ENCODE measurements at regions not wholly inside any gene's neighbourhood (a gene's known extent, or its start where the extent isn't known, plus 50 kb on each side); places are given as distances from the start of the nearest gene placed in this dataset.
"Not testable (repeated sequence)": the region's sequence is repeated elsewhere in the genome, so short reads cannot be mapped to it uniquely, and the experiment has no call there.

DNA sequence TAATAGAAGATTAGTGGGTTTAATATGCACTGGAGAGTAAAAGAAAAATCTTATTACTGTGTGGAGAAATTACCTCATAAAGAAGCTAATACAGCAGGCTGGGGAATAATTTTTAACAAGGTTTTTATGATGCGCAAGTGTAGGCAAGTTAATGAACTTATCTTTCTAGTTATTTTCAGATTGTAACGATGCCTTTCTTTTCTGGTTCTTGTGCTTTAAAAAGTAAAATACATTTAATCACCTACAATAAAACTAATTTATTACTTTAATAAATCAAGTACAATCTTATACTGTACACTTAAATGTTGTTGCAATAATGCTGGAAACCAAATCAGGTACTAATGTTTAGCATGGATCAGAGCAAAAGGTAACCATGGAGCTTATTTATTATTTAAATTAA, 266.6 kb downstream of the ZIC1 start:
- DNase-seq, result no peak

- no peak for DNase-seq
Observed at GRCh38 chr3:147680837-147681483, 271.8 kb downstream of the ZIC1 start.

DNA sequence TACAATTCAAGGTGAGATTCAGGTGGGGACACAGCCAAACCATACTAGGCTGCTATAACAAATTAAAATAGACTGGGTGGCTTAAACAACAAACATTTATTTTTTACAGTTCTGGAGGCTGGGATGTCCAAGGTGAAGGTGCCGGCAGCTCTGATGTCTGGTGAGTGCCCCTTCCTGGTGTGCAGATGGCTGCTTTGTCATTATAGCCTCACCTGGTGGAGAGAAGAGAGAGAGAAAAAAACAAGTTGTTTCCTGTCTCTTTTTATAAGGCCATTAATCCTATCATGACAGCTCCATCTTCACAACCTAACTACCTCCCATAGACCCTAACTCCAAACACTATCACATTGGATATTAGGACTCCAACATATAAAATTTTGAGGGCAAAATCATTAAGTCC, 279.7 kb downstream of the ZIC1 start:
- no peak for DNase-seq

- no peak for DNase-seq
Observed at GRCh38 chr3:147699175-147699838, 290.1 kb downstream of the ZIC1 start.

- no peak for DNase-seq
Observed at GRCh38 chr3:147701195-147701594, 292.0 kb downstream of the ZIC1 start.

DNA sequence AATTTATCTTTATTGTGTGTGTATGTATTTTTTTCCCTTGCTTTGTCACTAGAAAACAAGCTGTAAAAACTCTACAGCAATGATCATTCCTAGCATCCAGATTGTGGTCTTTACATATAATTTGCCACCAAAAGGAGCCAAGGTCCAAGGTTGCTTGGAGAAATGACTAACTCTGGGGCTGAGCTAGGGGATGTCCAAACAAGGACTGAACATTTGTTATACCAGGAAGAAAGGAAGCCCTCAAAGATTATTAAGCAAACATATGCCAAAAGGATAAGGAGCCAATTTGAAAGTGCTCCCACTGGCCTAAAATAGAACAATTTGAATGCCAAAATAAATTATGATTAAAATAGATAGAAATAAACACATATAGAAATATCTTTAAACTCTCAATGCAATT, 293.3 kb downstream of the ZIC1 start:
- no peak for DNase-seq

- no peak for DNase-seq
Observed at GRCh38 chr3:147705651-147706051, 296.5 kb downstream of the ZIC1 start.

- DNase-seq, result not testable (repeated sequence)
Observed at GRCh38 chr3:147710753-147711152, 301.6 kb downstream of the ZIC1 start.

DNA sequence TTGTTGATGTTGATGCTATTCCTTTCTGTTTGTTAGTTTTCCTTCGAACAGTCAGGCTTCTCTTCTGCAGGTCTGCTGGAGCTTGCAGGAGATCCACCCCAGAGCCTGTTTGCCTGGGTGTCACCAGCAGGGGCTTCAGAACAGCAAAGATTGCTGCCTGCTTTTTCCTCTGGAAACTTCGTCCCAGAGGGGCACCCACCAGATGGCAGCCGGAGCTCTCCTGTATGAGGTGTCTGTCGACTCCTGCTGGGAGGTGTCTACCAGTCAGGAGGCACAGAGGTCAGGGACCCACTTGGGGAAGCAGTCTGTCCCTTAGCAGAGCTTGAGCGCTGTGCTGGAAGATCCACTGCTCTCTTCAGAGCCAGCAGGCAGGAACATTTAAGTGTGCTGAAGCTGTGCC, 303.2 kb downstream of the ZIC1 start:
- no peak for DNase-seq

DNA sequence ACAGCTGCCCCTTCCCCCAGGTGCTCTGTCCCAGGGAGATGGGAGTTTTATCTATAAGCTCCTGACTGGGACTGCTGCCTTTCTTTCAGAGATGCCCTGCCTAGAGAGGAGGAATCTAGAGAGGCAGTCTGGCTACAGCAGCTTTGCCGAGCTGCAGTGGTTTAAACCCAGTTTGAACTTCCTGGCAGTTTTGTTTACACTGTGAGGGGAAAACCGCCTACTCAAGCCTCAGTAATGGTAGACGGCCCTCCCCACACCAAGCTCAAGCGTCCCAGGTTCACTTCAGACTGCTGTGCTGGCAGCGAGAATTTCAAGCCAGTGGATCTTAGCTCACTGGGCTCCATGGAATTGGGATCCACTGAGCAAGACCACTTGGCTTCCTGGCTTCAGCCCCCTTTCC, 303.6 kb downstream of the ZIC1 start:
- DNase-seq, result not testable (repeated sequence)

GRCh38 chr3:147713234-147714133, 304.3 kb downstream of the ZIC1 start:
- DNase-seq, result no peak

DNA sequence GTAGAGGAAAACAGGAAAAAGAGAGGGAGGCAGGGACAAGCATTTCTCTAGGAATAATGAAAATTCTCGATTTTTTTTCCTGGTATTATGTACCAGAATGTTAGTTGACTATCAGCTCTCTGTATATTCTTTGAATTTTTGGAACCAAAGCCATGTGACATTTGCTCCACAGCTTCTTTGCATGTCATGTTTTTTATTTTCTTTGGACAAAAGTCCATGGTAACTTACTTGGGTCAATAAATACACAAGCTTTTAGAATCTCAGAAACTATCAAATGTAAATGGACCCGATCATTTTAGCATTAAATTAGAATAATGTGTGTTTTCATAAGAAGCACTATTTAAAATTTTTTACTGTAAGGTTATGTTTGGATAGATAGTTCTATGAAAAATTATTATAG, 320.5 kb downstream of the ZIC1 start:
- no peak for DNase-seq

DNA sequence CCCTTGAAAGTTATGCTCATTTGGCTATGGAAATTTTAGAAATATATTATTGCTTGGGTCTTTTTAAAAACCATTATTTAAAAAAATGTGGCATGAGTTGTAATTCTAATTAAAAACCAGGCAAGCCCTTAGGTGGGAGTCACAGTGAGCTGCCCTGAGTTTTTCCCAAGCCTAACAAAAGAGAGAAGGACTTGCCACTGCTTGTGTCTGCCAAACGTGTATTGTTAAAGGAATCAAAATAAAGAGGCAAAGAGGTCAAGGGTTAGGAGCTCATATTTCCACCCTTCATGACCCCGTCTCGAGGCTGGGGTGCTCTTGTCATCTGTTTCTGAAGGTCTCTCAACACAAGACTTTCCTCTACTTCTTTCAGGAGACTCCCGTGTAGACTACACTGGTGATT, 321.1 kb downstream of the ZIC1 start:
- DNase-seq, result no peak

DNA sequence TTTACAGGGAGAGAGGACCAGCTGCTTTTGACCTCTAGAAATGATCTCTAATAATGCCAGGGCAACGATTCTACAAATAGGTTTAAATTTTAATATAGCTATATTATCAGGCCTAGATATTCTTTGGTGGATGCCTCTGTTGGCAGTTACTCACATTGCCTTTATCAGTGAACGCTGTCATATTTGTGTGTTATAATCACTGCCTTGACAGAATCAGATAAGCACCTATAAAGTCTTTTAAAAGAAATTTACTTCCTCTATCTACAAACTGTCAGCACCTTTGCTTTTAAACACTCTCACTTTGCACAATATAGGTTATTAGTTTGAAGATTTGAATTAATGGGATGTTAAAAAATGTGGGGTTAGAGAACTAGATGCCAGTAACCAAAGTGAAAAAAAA, 324.1 kb downstream of the ZIC1 start:
- DNase-seq, result no peak

DNA sequence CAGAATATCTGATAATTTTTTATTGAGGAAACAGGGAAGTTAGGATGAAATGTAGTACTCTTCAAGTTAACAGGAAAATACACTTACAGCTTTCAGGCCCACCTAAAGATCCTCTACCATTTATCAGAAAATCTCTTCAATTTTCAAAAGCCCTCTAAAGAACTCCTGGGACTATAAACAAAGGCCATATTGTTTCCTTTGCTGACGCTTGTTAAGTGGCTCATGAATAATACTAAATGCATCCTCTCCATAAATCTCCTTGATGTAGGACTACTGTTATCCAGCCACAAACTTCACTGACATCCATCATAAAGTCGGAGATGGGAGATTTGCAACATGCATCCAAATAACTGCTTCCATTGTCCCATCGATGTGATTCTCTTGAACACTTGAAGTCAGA, 326.5 kb downstream of the ZIC1 start:
- no peak for DNase-seq

- no peak for DNase-seq
Observed at GRCh38 chr3:147736226-147736625, 327.1 kb downstream of the ZIC1 start.

GRCh38 chr3:147737376-147737775, 328.2 kb downstream of the ZIC1 start:
- DNase-seq, result no peak

DNA sequence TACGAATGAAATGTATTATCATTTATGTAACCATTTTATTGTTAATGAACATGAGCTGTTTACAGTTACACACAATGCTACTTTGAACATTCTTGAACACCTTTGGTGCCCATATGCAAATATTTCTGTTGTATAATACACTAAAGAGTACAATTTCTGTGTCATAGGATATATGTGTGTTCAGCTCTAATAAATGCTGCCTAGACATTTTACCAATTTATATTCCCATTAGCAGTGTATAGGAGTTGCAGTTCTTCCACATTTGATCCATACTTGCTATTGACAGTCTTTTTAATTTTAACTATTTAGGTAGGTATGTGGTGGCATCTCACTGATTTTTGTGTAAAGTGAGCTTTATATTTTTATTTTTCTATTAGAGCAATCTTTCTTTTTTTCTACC, 331.8 kb downstream of the ZIC1 start:
- no peak for DNase-seq

DNA sequence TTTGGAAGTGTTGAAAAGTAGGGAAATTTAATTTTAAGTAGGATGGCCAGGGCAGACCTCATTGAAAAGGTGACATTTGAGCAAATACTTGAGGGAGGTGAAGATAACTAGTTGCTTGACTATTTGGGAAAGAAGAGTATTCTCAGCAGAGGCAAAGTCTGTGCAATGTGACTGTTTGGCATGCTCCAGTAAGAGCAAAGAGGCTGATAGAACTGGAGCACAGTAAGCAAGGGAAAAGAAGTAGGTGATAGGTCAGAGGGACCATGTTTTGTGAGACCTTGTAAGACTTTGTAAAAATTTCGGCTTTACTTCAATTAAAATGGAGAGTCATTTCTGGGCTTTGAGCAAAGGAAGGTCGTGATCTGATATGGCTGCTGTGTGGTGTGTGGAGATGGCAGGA, 335.8 kb downstream of the ZIC1 start:
- DNase-seq, result no peak

GRCh38 chr3:147755310-147755709, 346.1 kb downstream of the ZIC1 start:
- no peak for DNase-seq

- no peak for DNase-seq
Observed at GRCh38 chr3:147756476-147756875, 347.3 kb downstream of the ZIC1 start.

GRCh38 chr3:147757866-147758265, 348.7 kb downstream of the ZIC1 start:
- no peak for DNase-seq

DNA sequence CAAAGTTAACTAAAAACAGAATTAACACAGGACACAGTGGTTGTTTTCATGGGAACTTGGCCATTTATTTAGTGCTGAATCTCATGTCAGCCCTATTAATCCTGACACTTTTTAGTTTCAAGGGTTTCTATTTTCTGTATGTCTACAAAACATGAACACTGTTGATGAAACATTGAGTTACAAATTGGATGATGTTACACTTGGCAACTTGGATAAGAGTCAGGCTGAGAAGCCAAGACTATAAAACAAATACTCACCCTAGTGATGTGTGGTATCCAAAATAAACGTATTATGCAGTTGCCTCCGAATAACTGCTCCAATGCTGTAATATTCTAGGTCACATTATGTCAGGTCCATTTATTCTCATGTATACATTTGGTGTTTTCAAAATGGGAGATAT, 349.6 kb downstream of the ZIC1 start:
- no peak for DNase-seq

DNA sequence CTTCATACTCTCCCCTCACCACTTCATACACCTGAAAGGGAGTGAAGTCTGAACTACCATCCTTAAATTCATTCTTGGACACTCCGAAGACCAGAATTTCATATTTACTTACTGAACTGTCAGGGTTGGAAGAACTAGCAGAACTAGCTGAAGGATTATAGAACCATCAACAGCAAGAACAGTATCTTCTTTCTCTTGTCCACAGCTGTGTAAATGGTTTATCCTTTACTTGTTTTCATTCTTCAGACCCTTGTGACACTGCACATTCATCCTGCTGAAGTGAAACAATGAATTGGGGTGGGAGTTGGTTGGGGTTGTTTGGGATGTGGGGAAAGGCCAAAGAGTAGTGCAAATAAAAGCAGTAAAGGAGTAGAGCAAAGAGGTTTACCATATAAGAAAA, 350.9 kb downstream of the ZIC1 start:
- DNase-seq, result no peak
